Body of pancreas (tissue), 4 donors: ENCODE measurements at regions not wholly inside any gene's neighbourhood (a gene's known extent, or its start where the extent isn't known, plus 50 kb on each side); places are given as distances from the start of the nearest gene placed in this dataset.

ENCODE experiments used
- ATAC-seq: fragments of 150-250 bp; one replicate; pipeline ENCODE4 v1.9.1; 2016
- DNase-seq, 4 donors: peaks; one replicate each; pipeline ENCODE4 v3.0.0-alpha.2; 2019
- H3K27ac ChIP-seq, 4 donors: fragments of 200-600 bp; sonication (generic); 1 replicate in 3 of 4; 2 replicates in 1 of 4; pipeline versions ENCODE4 v1.5.1 to v1.6.1; 2016 to 2019; ENCODE audit warnings: mild to moderate bottlenecking in 1 of 4, mixed read lengths in 1 of 4, moderate library complexity in 1 of 4
- H3K27me3 ChIP-seq, 2 donors: fragments of 200-600 bp; sonication (generic); one replicate each; pipeline ENCODE4 v1.6.0; 2016; ENCODE audit warnings: mild to moderate bottlenecking in 1 of 2
- H3K36me3 ChIP-seq, 2 donors: fragments of 200-600 bp; sonication (generic); replicated peaks in 1 of 2; 2 replicates each; pipeline ENCODE4 v1.5.1; 2016; ENCODE audit warnings: low read depth in 2 of 2; ENCODE audit not compliant: insufficient read depth in 1 of 2
- H3K4me1 ChIP-seq: fragments of 200-600 bp; sonication (generic); one replicate; pipeline ENCODE4 v1.6.0; 2016
- H3K4me3 ChIP-seq, 2 donors: fragments of 200-600 bp; sonication (generic); 1 replicate in 1 of 2; 2 replicates in 1 of 2; pipeline ENCODE4 v1.5.1; 2016 to 2019
- H3K9me3 ChIP-seq, 3 donors: fragments of 200-600 bp; sonication (generic); 1 replicate in 2 of 3; 2 replicates in 1 of 3; pipeline ENCODE4 v1.5.1; 2016
- POLR2A ChIP-seq, 3 donors: fragments of 450-650 bp; IDR thresholded peaks; one replicate each; pipeline ENCODE4 v1.6.1; 2016; ENCODE audit warnings: antibody characterized with exemption in 3 of 3, mild to moderate bottlenecking in 2 of 3
- WGBS, 2 donors: methylation state at CpG; one replicate each; pipeline ENCODE4 v1.1.5; 2017; 5-methylcytosine and 5-hydroxymethylcytosine counted together
- intact Hi-C: fragments of 100-400 bp; cut with DNase I; formaldehyde crosslinking; loops from one replicate; pipeline ENCODE4 v1.15.1; 2023
- TF ChIP-seq, protein P1 (sequence below), 7 experiments: fragments of 450-650 bp in 4 of 7; fragments of 200-600 bp in 3 of 7; sonication (generic) in 3 of 7; IDR thresholded peaks; one replicate each; pipeline ENCODE4 v1.5.1; 2016 to 2019; ENCODE audit warnings: antibody characterized with exemption in 7 of 7

DNA sequence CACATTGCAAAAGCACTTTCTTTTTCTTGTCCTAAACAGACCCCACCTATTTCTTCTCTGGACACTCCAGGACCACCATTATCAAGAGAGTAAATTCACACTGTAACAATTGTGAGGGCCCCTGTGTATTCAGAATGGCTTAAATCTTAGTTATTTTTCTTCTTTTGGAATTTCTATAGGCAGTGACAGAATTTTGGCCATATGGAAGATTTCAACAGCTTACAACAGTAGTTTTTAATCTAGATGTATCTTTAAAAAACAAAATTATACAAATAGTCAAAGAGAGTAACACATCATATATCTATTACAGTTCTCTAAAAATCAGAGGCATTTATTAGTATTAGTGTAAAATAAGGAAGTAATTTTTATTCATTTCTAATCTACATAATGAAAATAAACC lies 482.1 kb downstream of the LIG4 start:
- Histone ChIP-seq H3K27me3 (no peaks in the 10 kb centered on the region), H3K27ac (no peak overlapping the region), H3K9me3 (no peaks in the 10 kb centered on the region), H3K4me3 (no peak overlapping the region), H3K36me3 (no peaks in the 10 kb centered on the region), H3K4me1 (no peaks in the 10 kb centered on the region)
- ATAC-seq (no peak), DNase-seq (no peak)
- intact Hi-C loops = no loop called here
- TF ChIP-seq POLR2A (IDR thresholded peaks at IDR 0.05) = no peak
- TF ChIP-seq, protein P1, sequence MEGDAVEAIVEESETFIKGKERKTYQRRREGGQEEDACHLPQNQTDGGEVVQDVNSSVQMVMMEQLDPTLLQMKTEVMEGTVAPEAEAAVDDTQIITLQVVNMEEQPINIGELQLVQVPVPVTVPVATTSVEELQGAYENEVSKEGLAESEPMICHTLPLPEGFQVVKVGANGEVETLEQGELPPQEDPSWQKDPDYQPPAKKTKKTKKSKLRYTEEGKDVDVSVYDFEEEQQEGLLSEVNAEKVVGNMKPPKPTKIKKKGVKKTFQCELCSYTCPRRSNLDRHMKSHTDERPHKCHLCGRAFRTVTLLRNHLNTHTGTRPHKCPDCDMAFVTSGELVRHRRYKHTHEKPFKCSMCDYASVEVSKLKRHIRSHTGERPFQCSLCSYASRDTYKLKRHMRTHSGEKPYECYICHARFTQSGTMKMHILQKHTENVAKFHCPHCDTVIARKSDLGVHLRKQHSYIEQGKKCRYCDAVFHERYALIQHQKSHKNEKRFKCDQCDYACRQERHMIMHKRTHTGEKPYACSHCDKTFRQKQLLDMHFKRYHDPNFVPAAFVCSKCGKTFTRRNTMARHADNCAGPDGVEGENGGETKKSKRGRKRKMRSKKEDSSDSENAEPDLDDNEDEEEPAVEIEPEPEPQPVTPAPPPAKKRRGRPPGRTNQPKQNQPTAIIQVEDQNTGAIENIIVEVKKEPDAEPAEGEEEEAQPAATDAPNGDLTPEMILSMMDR (IDR thresholded peaks at IDR 0.05) = no peak

- Histone ChIP-seq H3K4me1 (no peaks in the 10 kb centered on the region), H3K36me3 (no peaks in the 10 kb centered on the region), H3K9me3 (no peaks in the 10 kb centered on the region), H3K4me3 (no peak overlapping the region), H3K27ac (no peak overlapping the region), H3K27me3 (no peaks in the 10 kb centered on the region)
- DNase-seq = no peak
- no peak for ATAC-seq
- 62 to 79% methylated on average over 6 of the region's 6 CpGs for WGBS, 2 donors
- intact Hi-C loops = no loop called here
- TF ChIP-seq, protein P1 (IDR thresholded peaks at IDR 0.05) = no peak
- TF ChIP-seq POLR2A (IDR thresholded peaks at IDR 0.05) = no peak
Observed at GRCh38 chr13:107730813-107731212, 484.5 kb downstream of the LIG4 start.

GRCh38 chr13:107721125-107721869 lies 494.0 kb downstream of the LIG4 start:
- no peaks in the 10 kb centered on the region for H3K9me3 ChIP-seq
- H3K4me1 ChIP-seq = no peaks in the 10 kb centered on the region
- ATAC-seq = no peak
- no peak overlapping the region for H3K4me3 ChIP-seq
- no peak for DNase-seq
- intact Hi-C loops = no loop called here
- H3K27ac ChIP-seq = no peak overlapping the region
- H3K36me3 ChIP-seq = no peaks in the 10 kb centered on the region
- H3K27me3 ChIP-seq = no peaks in the 10 kb centered on the region
- 33 to 38% methylated on average over 13 of the region's 13 CpGs for WGBS, 2 donors
- TF ChIP-seq POLR2A (IDR thresholded peaks at IDR 0.05) = no peak
- TF ChIP-seq, protein P1 (IDR thresholded peaks at IDR 0.05) = no peak

- no peak for TF ChIP-seq POLR2A (IDR thresholded peaks at IDR 0.05)
- TF ChIP-seq, protein P1 (IDR thresholded peaks at IDR 0.05) = no peak
- Histone ChIP-seq H3K4me1 (no peaks in the 10 kb centered on the region), H3K9me3 (no peaks in the 10 kb centered on the region), H3K36me3 (no peaks in the 10 kb centered on the region), H3K27me3 (no peaks in the 10 kb centered on the region), H3K27ac (no peak overlapping the region), H3K4me3 (no peak overlapping the region)
- intact Hi-C loops = no loop called here
- DNase-seq = no peak
- 72 to 85% methylated on average over 4 of the region's 4 CpGs for WGBS, 2 donors
- ATAC-seq = no peak
Observed at GRCh38 chr13:107716741-107717140, 498.6 kb downstream of the LIG4 start.

GRCh38 chr13:107716241-107716640 lies 499.1 kb downstream of the LIG4 start:
- intact Hi-C loops = no loop called here
- H3K27ac ChIP-seq = no peak overlapping the region
- H3K4me1 ChIP-seq = no peaks in the 10 kb centered on the region
- H3K9me3 ChIP-seq = no peaks in the 10 kb centered on the region
- H3K36me3 ChIP-seq = no peaks in the 10 kb centered on the region
- no peak for ATAC-seq
- no peak overlapping the region for H3K4me3 ChIP-seq
- DNase-seq = no peak
- 40 to 64% methylated on average over 7 of the region's 7 CpGs for WGBS, 2 donors
- TF ChIP-seq, protein P1 (IDR thresholded peaks at IDR 0.05) = no peak
- H3K27me3 ChIP-seq = no peaks in the 10 kb centered on the region
